GM19438 (cell line): ENCODE measurements at regions not wholly inside any gene's neighbourhood (a gene's known extent, or its start where the extent isn't known, plus 50 kb on each side); places are given as distances from the start of the nearest gene placed in this dataset.

ENCODE experiments used
- ATAC-seq: cut with Tn5 transposase; IDR thresholded peaks from one replicate; pipeline ENCODE4 v1.9.1; 2021; ENCODE audit warnings: low read depth; ENCODE audit not compliant: unreplicated experiment

- ATAC-seq: no peak
Observed at GRCh38 chr16:64892835-64893785, 228.8 kb downstream of the CDH11 start.

- ATAC-seq: no peak
Observed at GRCh38 chr16:64889446-64889845, 232.4 kb downstream of the CDH11 start.

- no peak for ATAC-seq
Observed at GRCh38 chr16:64887651-64888050, 234.2 kb downstream of the CDH11 start.

- ATAC-seq: no peak
Observed at GRCh38 chr16:64882078-64882784, 239.6 kb downstream of the CDH11 start.

GRCh38 chr16:64880994-64881393 is 240.9 kb downstream of the CDH11 start:
- ATAC-seq: no peak

- no peak for ATAC-seq
Observed at GRCh38 chr16:64880006-64880405, 241.9 kb downstream of the CDH11 start.

- ATAC-seq: no peak
Observed at GRCh38 chr16:64878940-64879339, 242.9 kb downstream of the CDH11 start.

- ATAC-seq: no peak
Observed at GRCh38 chr16:64872101-64872500, 249.8 kb downstream of the CDH11 start.

- ATAC-seq: no peak
Observed at GRCh38 chr16:64870859-64871258, 251.0 kb downstream of the CDH11 start.

- ATAC-seq: no peak
Observed at GRCh38 chr16:64869781-64870180, 252.1 kb downstream of the CDH11 start.

- no peak for ATAC-seq
Observed at GRCh38 chr16:64866021-64866420, 255.8 kb downstream of the CDH11 start.

GRCh38 chr16:64865069-64865696 is 256.7 kb downstream of the CDH11 start:
- ATAC-seq: no peak

GRCh38 chr16:64864232-64864809 is 257.5 kb downstream of the CDH11 start:
- ATAC-seq: no peak

GRCh38 chr16:64858076-64858475 is 263.8 kb downstream of the CDH11 start:
- no peak for ATAC-seq

GRCh38 chr16:64857411-64857810 is 264.5 kb downstream of the CDH11 start:
- ATAC-seq: no peak

- ATAC-seq: no peak
Observed at GRCh38 chr16:64853551-64853950, 268.3 kb downstream of the CDH11 start.

GRCh38 chr16:64846966-64847365 is 274.9 kb downstream of the CDH11 start:
- ATAC-seq: no peak

GRCh38 chr16:64845071-64845470 is 276.8 kb downstream of the CDH11 start:
- no peak for ATAC-seq

- no peak for ATAC-seq
Observed at GRCh38 chr16:64841482-64841881, 280.4 kb downstream of the CDH11 start.

GRCh38 chr16:64841071-64841470 is 280.8 kb downstream of the CDH11 start:
- no peak for ATAC-seq

- ATAC-seq: no peak
Observed at GRCh38 chr16:64830653-64831052, 291.2 kb downstream of the CDH11 start.
